T-helper 2 cell treated with Interferon-gamma antibody and Interleukin-4, amounts not matched to agents 5 μg/mL and 100 μg/mL, for 36 hours (primary cell): ENCODE measurements at regions not wholly inside any gene's neighbourhood (a gene's known extent, or its start where the extent isn't known, plus 50 kb on each side); places are given as distances from the start of the nearest gene placed in this dataset.
"Not testable (repeated sequence)": the region's sequence is repeated elsewhere in the genome, so short reads cannot be mapped to it uniquely, and the experiment has no call there.

Source experiments
- DNase-seq: peaks from one replicate; pipeline ENCODE4 v3.0.0; 2021; ENCODE audit warnings: low spot score
- H3K27ac Mint-ChIP-seq: one replicate; pipeline ENCODE4 v1.8.0; 2021; ENCODE audit warnings: mild to moderate bottlenecking, mixed read lengths
- H3K27me3 Mint-ChIP-seq: one replicate; pipeline ENCODE4 v1.8.0; 2021; ENCODE audit warnings: low read depth, mixed read lengths
- H3K36me3 Mint-ChIP-seq: one replicate; pipeline ENCODE4 v1.8.0; 2021; ENCODE audit warnings: low read depth, mixed read lengths
- H3K4me1 Mint-ChIP-seq: one replicate; pipeline ENCODE4 v1.8.0; 2021; ENCODE audit warnings: low read depth, mixed read lengths
- H3K4me3 Mint-ChIP-seq: one replicate; pipeline ENCODE4 v1.8.0; 2022; ENCODE audit warnings: mild to moderate bottlenecking, moderate library complexity, mixed read lengths
- H3K9me3 Mint-ChIP-seq: one replicate; pipeline ENCODE4 v1.8.0; 2021; ENCODE audit warnings: mixed read lengths

GRCh38 chr3:39671600-39671999 is 137.8 kb upstream of the MYRIP start:
- Mint-ChIP-seq H3K27ac (no peak overlapping the region), H3K36me3 (no peaks in the 10 kb centered on the region), H3K9me3 (no peaks in the 10 kb centered on the region), H3K27me3 (peaks cover 2% of the 10 kb centered on the region), H3K4me1 (no peaks in the 10 kb centered on the region), H3K4me3 (no peak overlapping the region)
- no peak for DNase-seq

- no peak for DNase-seq
- H3K27me3 Mint-ChIP-seq: peaks cover 4% of the 10 kb centered on the region
Observed at GRCh38 chr3:39705351-39705900, 104.0 kb upstream of the MYRIP start.

GRCh38 chr3:39707314-39707909 is 102.0 kb upstream of the MYRIP start:
- peaks cover 4% of the 10 kb centered on the region for H3K27me3 Mint-ChIP-seq
- no peaks in the 10 kb centered on the region for H3K9me3 Mint-ChIP-seq
- H3K36me3 Mint-ChIP-seq: no peaks in the 10 kb centered on the region
- no peak for DNase-seq
- no peaks in the 10 kb centered on the region for H3K4me1 Mint-ChIP-seq
- H3K4me3 Mint-ChIP-seq: no peak overlapping the region
- H3K27ac Mint-ChIP-seq: no peak overlapping the region

More at GRCh38 chr3:39705351-39705900, 104.0 kb upstream of the MYRIP start:
- no peaks in the 10 kb centered on the region for H3K4me1 Mint-ChIP-seq
- no peak overlapping the region for H3K27ac Mint-ChIP-seq
- no peaks in the 10 kb centered on the region for H3K36me3 Mint-ChIP-seq
- H3K4me3 Mint-ChIP-seq: no peak overlapping the region
- H3K9me3 Mint-ChIP-seq: no peaks in the 10 kb centered on the region

GRCh38 chr3:39712413-39713048 is 96.9 kb upstream of the MYRIP start:
- Mint-ChIP-seq H3K27me3 (peaks cover 2% of the 10 kb centered on the region), H3K27ac (no peak overlapping the region), H3K9me3 (no peaks in the 10 kb centered on the region), H3K36me3 (no peaks in the 10 kb centered on the region), H3K4me3 (no peak overlapping the region), H3K4me1 (no peaks in the 10 kb centered on the region)
- no peak for DNase-seq

- not testable (repeated sequence) for H3K9me3 Mint-ChIP-seq, H3K36me3 Mint-ChIP-seq, H3K4me1 Mint-ChIP-seq, H3K27me3 Mint-ChIP-seq, DNase-seq, H3K4me3 Mint-ChIP-seq, H3K27ac Mint-ChIP-seq
Observed at GRCh38 chr3:39713341-39713740, 96.1 kb upstream of the MYRIP start.

- no peaks in the 10 kb centered on the region for H3K9me3 Mint-ChIP-seq
- DNase-seq: no peak
- H3K36me3 Mint-ChIP-seq: no peaks in the 10 kb centered on the region
- no peak overlapping the region for H3K4me3 Mint-ChIP-seq
- no peaks in the 10 kb centered on the region for H3K27me3 Mint-ChIP-seq
- no peak overlapping the region for H3K27ac Mint-ChIP-seq
- no peaks in the 10 kb centered on the region for H3K4me1 Mint-ChIP-seq
Observed at GRCh38 chr3:39716849-39717248, 92.6 kb upstream of the MYRIP start.

- Mint-ChIP-seq H3K27me3 (no peaks in the 10 kb centered on the region), H3K27ac (no peak overlapping the region), H3K36me3 (no peaks in the 10 kb centered on the region), H3K9me3 (no peaks in the 10 kb centered on the region), H3K4me1 (no peaks in the 10 kb centered on the region), H3K4me3 (no peak overlapping the region)
- no peak for DNase-seq
Observed at GRCh38 chr3:39718674-39719595, 90.5 kb upstream of the MYRIP start.

- Mint-ChIP-seq H3K9me3 (no peaks in the 10 kb centered on the region), H3K4me1 (no peaks in the 10 kb centered on the region), H3K36me3 (no peaks in the 10 kb centered on the region), H3K27ac (no peak overlapping the region), H3K4me3 (no peak overlapping the region), H3K27me3 (no peaks in the 10 kb centered on the region)
- no peak for DNase-seq
Observed at GRCh38 chr3:39721076-39721475, 88.3 kb upstream of the MYRIP start.

GRCh38 chr3:39724233-39724846 is 85.1 kb upstream of the MYRIP start:
- H3K27ac Mint-ChIP-seq: no peak overlapping the region
- no peaks in the 10 kb centered on the region for H3K4me1 Mint-ChIP-seq
- no peaks in the 10 kb centered on the region for H3K9me3 Mint-ChIP-seq
- DNase-seq: no peak
- no peak overlapping the region for H3K4me3 Mint-ChIP-seq
- no peaks in the 10 kb centered on the region for H3K27me3 Mint-ChIP-seq
- H3K36me3 Mint-ChIP-seq: no peaks in the 10 kb centered on the region

- H3K4me3 Mint-ChIP-seq: no peak overlapping the region
- no peak overlapping the region for H3K27ac Mint-ChIP-seq
- no peaks in the 10 kb centered on the region for H3K4me1 Mint-ChIP-seq
- no peaks in the 10 kb centered on the region for H3K9me3 Mint-ChIP-seq
- H3K36me3 Mint-ChIP-seq: no peaks in the 10 kb centered on the region
- no peak for DNase-seq
- no peaks in the 10 kb centered on the region for H3K27me3 Mint-ChIP-seq
Observed at GRCh38 chr3:39725321-39725720, 84.1 kb upstream of the MYRIP start.

GRCh38 chr3:39727415-39727814 is 82.0 kb upstream of the MYRIP start:
- H3K27ac Mint-ChIP-seq: no peak overlapping the region
- H3K36me3 Mint-ChIP-seq: no peaks in the 10 kb centered on the region
- no peaks in the 10 kb centered on the region for H3K4me1 Mint-ChIP-seq
- no peak overlapping the region for H3K4me3 Mint-ChIP-seq
- H3K9me3 Mint-ChIP-seq: no peaks in the 10 kb centered on the region
- DNase-seq: no peak
- no peaks in the 10 kb centered on the region for H3K27me3 Mint-ChIP-seq

GRCh38 chr3:39733804-39734203 is 75.6 kb upstream of the MYRIP start:
- H3K9me3 Mint-ChIP-seq: no peaks in the 10 kb centered on the region
- H3K4me3 Mint-ChIP-seq: no peak overlapping the region
- H3K27me3 Mint-ChIP-seq: no peaks in the 10 kb centered on the region
- no peaks in the 10 kb centered on the region for H3K4me1 Mint-ChIP-seq
- no peaks in the 10 kb centered on the region for H3K36me3 Mint-ChIP-seq
- DNase-seq: no peak
- no peak overlapping the region for H3K27ac Mint-ChIP-seq

- not testable (repeated sequence) for H3K4me1 Mint-ChIP-seq, H3K9me3 Mint-ChIP-seq, H3K27ac Mint-ChIP-seq, DNase-seq, H3K36me3 Mint-ChIP-seq, H3K4me3 Mint-ChIP-seq, H3K27me3 Mint-ChIP-seq
Observed at GRCh38 chr3:39739658-39740057, 69.8 kb upstream of the MYRIP start.

GRCh38 chr3:39744746-39745145 is 64.7 kb upstream of the MYRIP start:
- DNase-seq: no peak
- H3K36me3 Mint-ChIP-seq: no peaks in the 10 kb centered on the region
- H3K9me3 Mint-ChIP-seq: no peaks in the 10 kb centered on the region
- H3K4me1 Mint-ChIP-seq: no peaks in the 10 kb centered on the region
- H3K27me3 Mint-ChIP-seq: peaks cover 2% of the 10 kb centered on the region
- H3K27ac Mint-ChIP-seq: no peak overlapping the region
- no peak overlapping the region for H3K4me3 Mint-ChIP-seq
